DND-41 (cell line): ENCODE measurements at regions not wholly inside any gene's neighbourhood (a gene's known extent, or its start where the extent isn't known, plus 50 kb on each side); places are given as distances from the start of the nearest gene placed in this dataset.

ENCODE experiments used
- EZH2 ChIP-seq: IDR thresholded peaks from 3 replicates; pipeline ENCODE4 v1.6.1; 2012; ENCODE audit warnings: borderline replicate concordance, low read depth, mild to moderate bottlenecking, moderate library complexity, low read length, inconsistent platforms; ENCODE audit not compliant: severe bottlenecking
- TF ChIP-seq, protein P1 (sequence below): IDR thresholded peaks from 2 replicates; pipeline ENCODE4 v1.5.1; 2012; ENCODE audit warnings: borderline replicate concordance, low read length, moderate library complexity, mild to moderate bottlenecking; ENCODE audit not compliant: poor library complexity, severe bottlenecking; ENCODE audit errors: extremely low read depth

DNA sequence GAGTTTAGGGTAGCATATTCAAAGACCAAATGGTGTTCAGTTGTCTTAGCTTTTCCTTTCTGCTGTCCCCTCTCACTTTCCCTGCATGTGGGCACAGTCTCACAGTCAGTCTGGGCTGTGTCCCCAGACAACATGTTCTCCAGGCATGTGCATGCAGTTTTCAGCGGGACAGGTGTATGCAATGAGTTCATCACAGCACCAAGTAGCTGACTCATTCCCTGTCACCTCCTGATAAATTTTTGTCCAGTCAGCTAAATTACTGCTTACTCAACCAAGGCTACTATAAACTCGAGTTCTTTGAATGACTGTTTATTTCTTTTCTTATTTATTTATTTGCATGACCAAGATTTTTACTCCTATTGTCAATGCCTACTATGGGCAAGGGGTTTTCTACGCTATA, 148.8 kb upstream of the CDH19 start:
- TF ChIP-seq, protein P1, sequence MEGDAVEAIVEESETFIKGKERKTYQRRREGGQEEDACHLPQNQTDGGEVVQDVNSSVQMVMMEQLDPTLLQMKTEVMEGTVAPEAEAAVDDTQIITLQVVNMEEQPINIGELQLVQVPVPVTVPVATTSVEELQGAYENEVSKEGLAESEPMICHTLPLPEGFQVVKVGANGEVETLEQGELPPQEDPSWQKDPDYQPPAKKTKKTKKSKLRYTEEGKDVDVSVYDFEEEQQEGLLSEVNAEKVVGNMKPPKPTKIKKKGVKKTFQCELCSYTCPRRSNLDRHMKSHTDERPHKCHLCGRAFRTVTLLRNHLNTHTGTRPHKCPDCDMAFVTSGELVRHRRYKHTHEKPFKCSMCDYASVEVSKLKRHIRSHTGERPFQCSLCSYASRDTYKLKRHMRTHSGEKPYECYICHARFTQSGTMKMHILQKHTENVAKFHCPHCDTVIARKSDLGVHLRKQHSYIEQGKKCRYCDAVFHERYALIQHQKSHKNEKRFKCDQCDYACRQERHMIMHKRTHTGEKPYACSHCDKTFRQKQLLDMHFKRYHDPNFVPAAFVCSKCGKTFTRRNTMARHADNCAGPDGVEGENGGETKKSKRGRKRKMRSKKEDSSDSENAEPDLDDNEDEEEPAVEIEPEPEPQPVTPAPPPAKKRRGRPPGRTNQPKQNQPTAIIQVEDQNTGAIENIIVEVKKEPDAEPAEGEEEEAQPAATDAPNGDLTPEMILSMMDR: no peak
- TF ChIP-seq EZH2: no peak
